HepG2 (cell line): ENCODE measurements at regions not wholly inside any gene's neighbourhood (a gene's known extent, or its start where the extent isn't known, plus 50 kb on each side); places are given as distances from the start of the nearest gene placed in this dataset.

Experiments used
- ATAC-seq: fragments of 200-7000 bp; cut with Tn5 transposase; 3 replicates; pipeline ENCODE4 v1.9.1; 2020; ENCODE audit warnings: mild to moderate bottlenecking, moderate library complexity
- BruUV-seq: library from RNA; stranded (reverse); fragments of 400-500 nt; replicated peaks from 2 replicates; lab custom pipeline; 2021; lab: Mats Ljungman, UMichigan
- CTCF ChIA-PET: fragments of 300-600 bp; formaldehyde crosslinking; extraction: SDS; loops from one replicate; lab custom pipeline; 2021; ENCODE audit warnings: low total read pairs, inconsistent platforms, low intra/inter-chr PET ratio; lab: Yijun Ruan, JAX
- POLR2A ChIA-PET: fragments of 350-600 bp; sonication (Branson Sonifier 250); formaldehyde crosslinking; loops from one replicate; lab custom pipeline; 2020; ENCODE audit warnings: antibody characterized with exemption, inconsistent platforms; lab: Yijun Ruan, JAX
- DNase-seq: peaks from one replicate; pipeline ENCODE4 v3.0.0-alpha.2; 2015; ENCODE audit warnings: low spot score
- FAIRE-seq: peaks from 3 replicates; lab custom pipeline; 2011; peaks lifted over from hg19 to GRCh38; lab: Jason Lieb, UNC
- H2AFZ ChIP-seq: one replicate; pipeline ENCODE4 v1.6.1; 2011; ENCODE audit warnings: low read length, inconsistent platforms
- H3K27ac ChIP-seq: fragments of 300-600 bp; 3 replicates; pipeline ENCODE4 v1.8.0; 2011; ENCODE audit warnings: mixed run types, mild to moderate bottlenecking, mixed read lengths, low read length, inconsistent platforms; ENCODE audit not compliant: insufficient read depth; ENCODE audit errors: extremely low read length
- H3K27me3 ChIP-seq, 2 experiments: fragments of 200-600 bp in 1 of 2; 2 replicates in 1 of 2; 3 replicates in 1 of 2; pipeline versions ENCODE4 v1.6.0 to v1.8.0; 2011; ENCODE audit warnings: low read length in 2 of 2, mild to moderate bottlenecking in 2 of 2, moderate library complexity in 2 of 2, inconsistent platforms in 1 of 2; ENCODE audit not compliant: insufficient read depth in 2 of 2, control insufficient read depth in 1 of 2
- H3K36me3 ChIP-seq, 2 experiments: fragments of 200-600 bp in 1 of 2; replicated peaks in 1 of 2; 2 replicates in 1 of 2; 3 replicates in 1 of 2; pipeline versions ENCODE4 v1.5.1 to v1.8.0; 2011; ENCODE audit warnings: low read length in 2 of 2, inconsistent platforms in 1 of 2; ENCODE audit not compliant: insufficient read depth in 2 of 2, control insufficient read depth in 1 of 2
- H3K4me1 ChIP-seq: 2 replicates; pipeline ENCODE4 v1.5.1; 2012; ENCODE audit warnings: low read length, inconsistent platforms; ENCODE audit not compliant: insufficient read depth
- H3K4me2 ChIP-seq: 2 replicates; pipeline ENCODE4 v1.6.0; 2011; ENCODE audit warnings: low read depth, low read length, inconsistent platforms
- H3K4me3 ChIP-seq, 3 experiments: fragments of 200-600 bp in 1 of 3; sonication (generic), shearing (Covaris generic) in 1 of 3; replicated peaks in 1 of 3; 2 replicates each; pipeline ENCODE4 v1.5.1; 2011 to 2016; ENCODE audit warnings: low read length in 3 of 3, inconsistent platforms in 2 of 3, low read depth in 2 of 3, mild to moderate bottlenecking in 2 of 3, control low read depth in 1 of 3, mixed read lengths in 1 of 3; ENCODE audit not compliant: insufficient read depth in 1 of 3
- H3K79me2 ChIP-seq: one replicate; pipeline ENCODE4 v1.6.1; 2011; ENCODE audit warnings: low read length, inconsistent platforms; ENCODE audit not compliant: insufficient read depth
- H3K9ac ChIP-seq: 2 replicates; pipeline ENCODE4 v1.6.0; 2011; ENCODE audit warnings: mild to moderate bottlenecking, low read depth, low read length, inconsistent platforms; ENCODE audit not compliant: insufficient read depth
- H3K9me3 ChIP-seq: 2 replicates; pipeline ENCODE4 v1.5.1; 2012; ENCODE audit warnings: mild to moderate bottlenecking, low read length
- H4K20me1 ChIP-seq: 2 replicates; pipeline ENCODE4 v1.6.0; 2011; ENCODE audit warnings: inconsistent platforms, mild to moderate bottlenecking, low read length, moderate library complexity; ENCODE audit not compliant: insufficient read depth
- ATF1 ChIP-seq: IDR thresholded peaks from 2 replicates; pipeline ENCODE4 v1.6.1; 2016; ENCODE audit warnings: mild to moderate bottlenecking, control low read depth
- BCL6 ChIP-seq: IDR thresholded peaks from 2 replicates; pipeline ENCODE4 v1.6.1; 2016; ENCODE audit warnings: missing genetic modification reagents, missing compliant biosample characterization
- BRD4 ChIP-seq: sonication (generic); formaldehyde crosslinking; IDR thresholded peaks from 2 replicates; pipeline ENCODE4 v1.4.0; 2020; ENCODE audit warnings: missing genetic modification reagents
- E2F1 ChIP-seq: sonication (generic); formaldehyde crosslinking; IDR thresholded peaks from 2 replicates; pipeline ENCODE4 v1.5.0; 2020; ENCODE audit warnings: missing genetic modification reagents
- GATAD2A ChIP-seq: IDR thresholded peaks from 2 replicates; pipeline ENCODE4 v1.6.1; 2016
- MAFK ChIP-seq, 2 experiments: IDR thresholded peaks in 1 of 2; conservative IDR thresholded peaks in 1 of 2; 2 replicates each; pipeline ENCODE4 v1.6.1; 2011; ENCODE audit warnings: improper control_type of control experiment in 2 of 2, low read length in 2 of 2
- MTA1 ChIP-seq: sonication (generic); formaldehyde crosslinking; IDR thresholded peaks from 2 replicates; pipeline ENCODE4 v1.4.0; 2020; ENCODE audit warnings: missing genetic modification reagents, mild to moderate bottlenecking, borderline replicate concordance
- NBN ChIP-seq: fragments of 450-650 bp; conservative IDR thresholded peaks from 2 replicates; pipeline ENCODE4 v1.6.1; 2017
- NFE2L2 ChIP-seq: fragments of 150-350 bp; IDR thresholded peaks from 2 replicates; pipeline ENCODE4 v1.6.1; 2014; ENCODE audit warnings: low read length
- NFIB ChIP-seq: sonication (generic); formaldehyde crosslinking; IDR thresholded peaks from 2 replicates; pipeline ENCODE4 v1.9.0; 2021; ENCODE audit warnings: missing genetic modification reagents, mild to moderate bottlenecking, borderline replicate concordance
- NONO ChIP-seq, 2 experiments: fragments of 450-650 bp in 1 of 2; sonication (generic) in 1 of 2; formaldehyde crosslinking in 1 of 2; IDR thresholded peaks in 1 of 2; conservative IDR thresholded peaks in 1 of 2; 2 replicates each; pipeline versions ENCODE4 v1.6.1 to v1.8.0; 2017 to 2022; ENCODE audit warnings: mild to moderate bottlenecking in 1 of 2, missing genetic modification reagents in 1 of 2, moderate library complexity in 1 of 2
- RBM39 ChIP-seq: fragments of 200-400 bp; formaldehyde crosslinking; IDR thresholded peaks from one replicate; pipeline ENCODE4 v1.6.1; 2018; ENCODE audit warnings: antibody characterized with exemption, mild to moderate bottlenecking, low read depth, low read length; ENCODE audit not compliant: poor library complexity, severe bottlenecking
- REL ChIP-seq: sonication (generic); formaldehyde crosslinking; conservative IDR thresholded peaks from 2 replicates; pipeline ENCODE4 v1.8.0; 2022; ENCODE audit warnings: mild to moderate bottlenecking, missing genetic modification reagents, moderate library complexity
- ZKSCAN5 ChIP-seq: sonication (generic); formaldehyde crosslinking; IDR thresholded peaks from 2 replicates; pipeline ENCODE4 v1.5.1; 2020; ENCODE audit warnings: mild to moderate bottlenecking, missing genetic modification reagents
- ZNF331 ChIP-seq: sonication (generic); formaldehyde crosslinking; IDR thresholded peaks from 2 replicates; pipeline ENCODE4 v1.4.0; 2020; ENCODE audit warnings: missing genetic modification reagents
- ZNF577 ChIP-seq: sonication (generic); formaldehyde crosslinking; IDR thresholded peaks from 2 replicates; pipeline ENCODE4 v1.4.0; 2020; ENCODE audit warnings: mild to moderate bottlenecking, low read depth, missing genetic modification reagents, borderline replicate concordance
- ZNF75D ChIP-seq: sonication (generic); formaldehyde crosslinking; IDR thresholded peaks from 2 replicates; pipeline ENCODE4 v1.8.1; 2023; ENCODE audit warnings: missing genetic modification reagents, mild to moderate bottlenecking, borderline replicate concordance
- ZNF841 ChIP-seq: sonication (generic); formaldehyde crosslinking; IDR thresholded peaks from 2 replicates; pipeline ENCODE4 v1.8.1; 2023; ENCODE audit warnings: missing genetic modification reagents, borderline replicate concordance
- WGBS: methylation state at CpG from one replicate; pipeline ENCODE4 v1.1.6; 2017; ENCODE audit warnings: low lambda C conversion rate; 5-methylcytosine and 5-hydroxymethylcytosine counted together
- in situ Hi-C: cut with HindIII; loops from 2 replicates; pipeline ENCODE4 v1.10.0; 2017; ENCODE audit warnings: low pct_unique_long_range_greater_than_20kb; ENCODE audit not compliant: extremely low pct_ligation_motif_present
- intact Hi-C: fragments of 100-400 bp; cut with micrococcal nuclease; formaldehyde crosslinking; loops from one replicate; pipeline ENCODE4 v1.10.0; 2022; ENCODE audit not compliant: unreplicated experiment

DNA sequence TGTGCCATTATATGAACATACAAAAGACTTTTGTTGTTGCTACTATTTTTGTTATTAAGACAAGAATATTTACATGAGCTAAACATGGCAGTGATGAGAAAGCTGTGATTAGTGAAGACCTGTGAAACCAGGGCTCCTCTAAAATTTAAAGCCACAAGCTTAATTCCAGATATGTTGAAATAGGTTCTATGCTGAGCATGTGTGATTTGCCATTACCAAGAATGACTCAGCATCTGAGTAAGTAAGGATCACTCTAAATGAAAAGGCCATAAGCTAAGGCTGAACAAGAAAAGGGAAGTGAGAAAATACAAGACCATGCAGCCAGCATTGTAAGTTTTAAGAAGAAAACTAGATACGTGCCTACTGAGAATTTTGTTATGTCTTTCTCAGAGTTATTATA lies 75.9 kb upstream of the CAMK2D start:
- no TSS peak for BruUV-seq
- TF ChIP-seq ZNF331 (no peak), BCL6 (CRISPR knock-in tag) (no peak), NBN (no peak), BRD4 (CRISPR knock-in tag) (no peak), MAFK (conservative IDR thresholded peaks at IDR 0.05 in 1 of 2, IDR thresholded peaks at IDR 0.05 in 1 of 2; ENCODE audit: low read length in 2 of 2) (peak in 1 of 2 experiments; percentile 42; a peak in 1 of 4 replicates), E2F1 (CRISPR knock-in tag) (no peak), NONO (IDR thresholded peaks at IDR 0.05) (no peak), NONO (CRISPR knock-in tag; conservative IDR thresholded peaks at IDR 0.05) (no peak), REL (no peak), MTA1 (CRISPR knock-in tag) (no peak), ZNF577 (CRISPR knock-in tag) (no peak), RBM39 (no peak), ZKSCAN5 (CRISPR knock-in tag) (no peak), NFIB (no peak), NFE2L2 (peak; percentile 78; the same call in 1 of the 2 replicates), ZNF841 (CRISPR knock-in tag) (no peak), ATF1 (CRISPR knock-in tag) (no peak), GATAD2A (no peak), ZNF75D (no peak)
- FAIRE-seq (no peak), DNase-seq (no peak), ATAC-seq (no peak)
- no peak overlapping the region for H2AFZ ChIP-seq
- no peaks in the 10 kb centered on the region for H3K9me3 ChIP-seq
- no peaks in the 10 kb centered on the region for H3K27me3 ChIP-seq
- no peak overlapping the region for H3K4me3 ChIP-seq
- no peaks in the 10 kb centered on the region for H3K4me1 ChIP-seq
- 8% methylated on average over 1 of the region's 1 CpG for WGBS
- no peak overlapping the region for H3K9ac ChIP-seq
- H4K20me1 ChIP-seq = no peaks in the 10 kb centered on the region
- in situ Hi-C loops (no loop called here), intact Hi-C loops (no loop called here)
- CTCF ChIA-PET = no interaction called here
- H3K79me2 ChIP-seq = no peaks in the 10 kb centered on the region
- POLR2A ChIA-PET = no interaction called here
- no peak overlapping the region for H3K27ac ChIP-seq
- H3K36me3 ChIP-seq = no peaks in the 10 kb centered on the region
- no peak overlapping the region for H3K4me2 ChIP-seq
